PFSK-1 (cell line): ENCODE measurements at regions not wholly inside any gene's neighbourhood (a gene's known extent, or its start where the extent isn't known, plus 50 kb on each side); places are given as distances from the start of the nearest gene placed in this dataset.

Experiments
- TAF1 ChIP-seq: IDR thresholded peaks from 2 replicates; pipeline ENCODE4 v1.6.1; 2012; ENCODE audit warnings: low read length, control low read depth, borderline replicate concordance; ENCODE audit not compliant: insufficient read depth
- TF ChIP-seq, protein P1 (sequence below), 2 experiments: IDR thresholded peaks; 2 replicates each; pipeline versions ENCODE4 v1.6.1 to v1.8.0; 2011 to 2012; ENCODE audit warnings: low read depth in 2 of 2, low read length in 2 of 2, control low read depth in 1 of 2, inconsistent platforms in 1 of 2, mild to moderate bottlenecking in 1 of 2, moderate library complexity in 1 of 2; ENCODE audit not compliant: insufficient read depth in 1 of 2

DNA sequence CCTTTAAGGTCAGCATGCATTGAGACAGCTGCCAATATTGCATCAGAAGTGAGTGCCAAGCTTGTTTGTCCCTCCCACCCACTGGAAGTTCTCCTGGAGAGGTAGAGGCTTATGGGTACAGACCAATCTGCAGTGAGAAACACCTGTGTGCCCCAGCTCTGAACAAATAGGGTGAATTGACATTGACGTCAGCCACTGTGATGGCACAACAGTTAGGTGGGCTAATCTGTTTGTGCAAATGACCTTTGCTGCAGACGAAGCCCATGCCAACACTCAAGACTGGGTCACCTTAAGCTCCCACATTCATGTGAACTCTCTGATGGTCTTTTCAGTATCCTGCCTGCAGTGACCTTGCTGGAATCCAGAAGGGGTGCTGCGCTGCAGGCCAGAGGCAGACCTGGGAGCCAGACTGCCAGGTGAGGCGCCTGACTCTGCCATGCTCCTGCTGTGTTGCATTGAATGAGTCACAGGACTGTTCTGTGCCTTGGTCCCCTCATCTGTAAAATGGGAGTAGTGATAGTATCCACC lies 99.9 kb downstream of the ALDH8A1 start:
- TF ChIP-seq TAF1: no peak
- TF ChIP-seq, protein P1, sequence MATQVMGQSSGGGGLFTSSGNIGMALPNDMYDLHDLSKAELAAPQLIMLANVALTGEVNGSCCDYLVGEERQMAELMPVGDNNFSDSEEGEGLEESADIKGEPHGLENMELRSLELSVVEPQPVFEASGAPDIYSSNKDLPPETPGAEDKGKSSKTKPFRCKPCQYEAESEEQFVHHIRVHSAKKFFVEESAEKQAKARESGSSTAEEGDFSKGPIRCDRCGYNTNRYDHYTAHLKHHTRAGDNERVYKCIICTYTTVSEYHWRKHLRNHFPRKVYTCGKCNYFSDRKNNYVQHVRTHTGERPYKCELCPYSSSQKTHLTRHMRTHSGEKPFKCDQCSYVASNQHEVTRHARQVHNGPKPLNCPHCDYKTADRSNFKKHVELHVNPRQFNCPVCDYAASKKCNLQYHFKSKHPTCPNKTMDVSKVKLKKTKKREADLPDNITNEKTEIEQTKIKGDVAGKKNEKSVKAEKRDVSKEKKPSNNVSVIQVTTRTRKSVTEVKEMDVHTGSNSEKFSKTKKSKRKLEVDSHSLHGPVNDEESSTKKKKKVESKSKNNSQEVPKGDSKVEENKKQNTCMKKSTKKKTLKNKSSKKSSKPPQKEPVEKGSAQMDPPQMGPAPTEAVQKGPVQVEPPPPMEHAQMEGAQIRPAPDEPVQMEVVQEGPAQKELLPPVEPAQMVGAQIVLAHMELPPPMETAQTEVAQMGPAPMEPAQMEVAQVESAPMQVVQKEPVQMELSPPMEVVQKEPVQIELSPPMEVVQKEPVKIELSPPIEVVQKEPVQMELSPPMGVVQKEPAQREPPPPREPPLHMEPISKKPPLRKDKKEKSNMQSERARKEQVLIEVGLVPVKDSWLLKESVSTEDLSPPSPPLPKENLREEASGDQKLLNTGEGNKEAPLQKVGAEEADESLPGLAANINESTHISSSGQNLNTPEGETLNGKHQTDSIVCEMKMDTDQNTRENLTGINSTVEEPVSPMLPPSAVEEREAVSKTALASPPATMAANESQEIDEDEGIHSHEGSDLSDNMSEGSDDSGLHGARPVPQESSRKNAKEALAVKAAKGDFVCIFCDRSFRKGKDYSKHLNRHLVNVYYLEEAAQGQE (IDR thresholded peaks at IDR 0.05; ENCODE audit: insufficient read depth in 1 of 2, low read depth in 2 of 2, low read length in 2 of 2): no peak
